ENCODE measurements at regions not wholly inside any gene's neighbourhood (a gene's known extent, or its start where the extent isn't known, plus 50 kb on each side); places are given as distances from the start of the nearest gene placed in this dataset.
"Not testable (repeated sequence)": the region's sequence is repeated elsewhere in the genome, so short reads cannot be mapped to it uniquely, and the experiment has no call there.

DNA sequence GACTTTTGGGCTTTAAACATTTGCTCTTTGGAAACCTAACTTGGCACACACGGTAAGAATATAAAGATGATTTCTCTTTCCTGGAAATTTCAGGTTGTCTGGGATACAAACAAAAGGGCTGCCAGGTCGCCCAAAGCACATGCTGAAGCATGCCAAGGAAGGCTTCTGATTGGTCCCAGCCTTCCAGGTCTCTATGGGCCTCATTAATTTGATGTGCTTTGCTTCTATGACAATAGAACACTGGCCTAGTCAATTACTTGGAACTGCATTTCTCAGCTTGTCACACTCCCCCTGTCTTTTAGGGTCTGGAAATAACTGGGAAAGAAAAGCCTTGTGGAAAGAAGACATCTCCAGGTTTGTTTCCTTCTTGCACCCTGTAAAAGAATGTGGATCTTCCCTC is 228.9 kb downstream of the ADCYAP1 start:
- no peak for DNase-seq (ENCODE audit: low read depth)

DNA sequence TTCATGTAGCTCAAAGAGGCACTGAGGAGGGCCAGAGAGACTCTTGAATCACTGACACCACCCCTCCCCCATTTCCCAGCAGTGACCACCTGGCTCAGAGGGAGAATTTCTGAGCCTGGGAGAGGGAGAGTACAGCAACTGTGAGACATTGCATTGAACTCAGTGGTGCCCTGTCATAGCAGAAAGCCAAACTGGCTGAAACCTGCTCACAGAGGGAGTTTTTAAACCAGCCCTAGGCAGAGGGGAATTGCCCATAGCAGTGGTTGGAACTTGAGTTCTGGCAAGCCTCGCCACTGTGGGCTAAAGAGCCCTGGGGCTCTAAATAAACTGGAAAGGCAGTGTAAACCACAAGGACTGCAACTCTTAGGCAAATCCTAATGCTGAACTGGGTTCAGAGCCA is 243.1 kb downstream of the ADCYAP1 start:
- no peak for DNase-seq (ENCODE audit: low read depth)

DNA sequence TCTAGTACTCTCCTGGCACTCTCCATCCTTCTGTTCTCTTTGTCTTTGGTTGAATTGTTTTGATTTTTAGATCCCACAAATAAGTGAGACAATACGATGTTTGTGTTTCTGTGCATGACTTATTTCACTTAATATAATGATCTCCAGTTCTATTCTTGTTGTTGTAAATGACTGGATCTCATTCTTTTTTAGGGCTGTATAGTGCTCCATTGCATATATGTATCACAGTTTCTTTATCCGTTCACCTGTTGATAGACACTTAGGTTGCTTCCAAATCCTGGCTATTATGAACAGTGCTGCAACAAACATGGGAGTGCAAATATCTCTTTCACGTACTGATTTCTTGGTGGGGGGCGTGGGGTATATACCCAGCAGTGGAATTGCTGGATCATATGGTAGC is 245.0 kb downstream of the ADCYAP1 start:
- DNase-seq (ENCODE audit: low read depth) = no peak

DNA sequence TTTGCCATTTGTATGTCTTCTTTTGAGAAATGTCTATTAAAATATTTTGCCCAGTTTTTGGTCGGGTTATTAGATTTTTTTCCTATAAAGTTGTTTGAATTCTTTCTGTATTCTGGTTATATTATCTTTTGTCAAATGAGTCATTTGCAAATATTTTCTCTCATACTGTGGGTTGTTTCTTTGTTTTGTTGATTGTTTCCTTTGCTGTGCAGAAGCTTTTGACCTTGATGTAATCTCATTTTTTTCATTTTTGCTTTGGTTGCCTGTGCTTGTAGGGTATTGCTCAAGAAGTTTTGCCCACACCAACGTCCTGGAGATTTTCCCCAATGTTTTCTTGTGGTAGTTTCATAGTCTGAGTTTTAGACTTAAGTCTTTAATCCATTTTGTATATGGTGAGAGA is 245.7 kb downstream of the ADCYAP1 start:
- DNase-seq (ENCODE audit: low read depth) = no peak

DNA sequence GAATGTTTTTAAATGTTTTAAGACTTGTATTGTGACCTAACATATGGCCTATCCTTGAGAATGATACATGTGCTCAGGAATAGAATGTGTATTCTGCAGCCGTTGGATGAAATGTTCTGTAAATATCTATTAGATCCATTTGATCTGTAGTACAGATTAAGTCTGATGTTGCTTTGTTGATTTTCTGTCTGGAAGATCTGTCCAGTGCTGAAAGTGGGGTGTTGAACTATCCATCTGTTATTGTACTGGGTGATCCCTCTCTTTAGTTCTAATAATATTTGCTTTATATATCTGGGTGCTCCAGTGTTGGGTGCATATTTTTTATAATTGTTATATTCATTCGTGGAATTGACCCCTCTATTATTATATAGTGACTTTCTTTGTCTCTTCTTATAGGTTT is 248.3 kb downstream of the ADCYAP1 start:
- not testable (repeated sequence) for DNase-seq (ENCODE audit: low read depth)

DNA sequence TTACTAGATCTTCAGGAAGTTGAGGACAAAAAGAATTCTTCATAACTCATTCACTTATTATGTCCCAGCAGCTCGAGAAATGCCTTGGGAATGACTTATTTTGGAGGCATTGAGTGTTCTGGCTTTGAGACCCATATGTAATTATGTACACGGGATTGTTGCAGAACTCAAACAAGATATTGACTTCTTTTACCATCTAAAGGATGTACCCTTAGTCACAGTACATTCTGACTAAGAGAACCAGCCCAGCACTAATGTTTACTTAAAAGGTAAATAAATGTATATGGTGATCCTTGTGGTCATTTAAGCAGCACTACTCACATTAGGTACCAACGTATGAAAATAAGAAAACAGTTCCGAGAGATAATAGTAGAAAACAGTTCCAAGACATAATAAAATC is 268.9 kb downstream of the ADCYAP1 start:
- DNase-seq (ENCODE audit: low read depth) = no peak

DNA sequence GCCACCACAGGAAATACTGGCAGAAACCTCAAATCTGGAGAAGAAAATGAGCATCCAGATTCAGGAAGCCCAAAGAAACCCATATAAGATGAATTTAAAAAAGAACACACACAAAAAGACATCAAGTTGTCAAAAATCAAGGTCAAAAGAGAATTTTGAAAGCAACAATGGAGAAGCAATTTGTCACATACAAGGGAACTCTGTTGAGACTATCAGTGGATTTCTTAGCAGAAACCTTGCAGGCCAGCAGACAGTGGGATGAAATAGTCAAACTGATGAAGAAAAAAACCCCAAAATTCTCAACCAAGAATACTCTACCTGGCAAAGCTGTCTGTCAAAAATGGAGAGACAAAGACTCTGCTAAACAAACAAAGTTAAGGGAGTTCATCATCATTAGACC is 272.6 kb downstream of the ADCYAP1 start:
- DNase-seq (ENCODE audit: low read depth) = no peak

DNA sequence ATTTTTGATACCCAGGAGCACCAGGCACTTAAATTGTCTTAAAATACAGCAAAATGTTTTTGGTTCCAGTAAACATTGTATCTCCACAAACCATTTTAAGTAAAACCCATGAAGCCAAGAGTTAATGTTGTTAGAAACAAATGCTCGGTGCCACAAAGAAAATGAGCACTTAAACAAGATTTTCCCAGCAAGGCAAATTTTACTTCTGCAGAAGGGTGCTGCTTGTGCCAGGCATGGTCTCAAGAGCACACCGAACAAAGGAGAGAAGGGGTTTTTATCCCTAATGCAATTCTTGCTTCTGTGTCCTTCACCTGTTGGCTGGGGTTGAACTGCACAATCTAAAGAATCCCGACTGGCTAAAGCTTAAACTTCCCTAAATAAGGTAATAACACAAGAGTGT is 286.7 kb downstream of the ADCYAP1 start:
- no peak for DNase-seq (ENCODE audit: low read depth)

DNA sequence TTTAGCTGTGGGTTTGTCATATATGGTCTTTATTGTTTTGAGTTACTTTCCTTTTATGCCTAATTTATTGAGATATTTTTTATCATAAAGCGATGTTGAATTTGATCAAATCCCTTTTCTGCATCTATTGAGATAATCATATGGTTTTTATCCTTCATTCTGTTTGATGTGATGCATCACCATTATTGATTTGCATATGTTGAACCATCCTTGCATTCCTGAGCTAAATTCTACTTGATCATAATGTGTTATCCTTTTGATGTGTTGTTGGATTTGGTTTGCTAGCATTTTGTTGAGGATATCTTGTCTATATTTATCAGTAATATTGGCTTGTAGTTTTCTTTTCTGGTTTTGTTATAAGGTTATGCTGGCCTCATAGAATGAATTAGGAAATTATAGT is 308.5 kb downstream of the ADCYAP1 start:
- no peak for DNase-seq (ENCODE audit: low read depth)

DNA sequence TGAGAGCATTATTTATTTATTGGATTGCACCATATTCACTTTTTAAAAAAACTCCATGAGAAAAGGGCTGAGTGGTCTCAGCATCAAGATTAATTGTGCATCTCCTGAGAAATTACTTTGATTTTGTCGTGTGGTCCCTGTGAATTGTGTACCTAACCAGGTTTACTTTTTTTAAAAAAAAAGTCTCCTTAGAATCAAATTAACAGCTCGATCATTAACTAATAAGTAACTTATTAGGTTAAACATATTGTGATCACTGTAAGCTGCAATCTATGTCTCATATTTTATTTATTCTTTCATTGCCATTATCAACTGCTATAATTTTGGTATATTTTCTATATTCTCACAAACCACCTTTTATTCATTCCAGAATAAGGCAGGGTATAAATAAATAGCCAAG is 318.2 kb downstream of the ADCYAP1 start:
- no peak for DNase-seq (ENCODE audit: low read depth)

DNA sequence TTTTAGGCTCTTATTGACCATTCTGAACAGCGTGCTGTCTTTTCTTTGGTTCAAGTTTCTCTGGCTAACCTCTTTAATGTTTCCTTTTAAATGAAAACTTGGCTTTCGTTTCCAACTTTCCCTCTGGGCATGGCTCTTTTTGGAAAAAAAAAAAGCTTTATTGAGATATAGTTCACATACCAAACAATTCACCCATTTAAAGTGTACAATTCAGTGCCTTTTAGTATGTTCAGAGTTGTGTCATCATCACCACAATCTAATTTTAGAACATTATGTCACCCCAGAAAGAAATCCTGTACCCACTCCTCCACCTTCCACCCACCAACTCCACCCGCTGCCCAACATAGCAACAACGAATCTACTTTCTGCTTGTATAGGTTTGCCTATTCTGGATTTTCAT is 322.4 kb downstream of the ADCYAP1 start:
- no peak for DNase-seq (ENCODE audit: low read depth)

DNA sequence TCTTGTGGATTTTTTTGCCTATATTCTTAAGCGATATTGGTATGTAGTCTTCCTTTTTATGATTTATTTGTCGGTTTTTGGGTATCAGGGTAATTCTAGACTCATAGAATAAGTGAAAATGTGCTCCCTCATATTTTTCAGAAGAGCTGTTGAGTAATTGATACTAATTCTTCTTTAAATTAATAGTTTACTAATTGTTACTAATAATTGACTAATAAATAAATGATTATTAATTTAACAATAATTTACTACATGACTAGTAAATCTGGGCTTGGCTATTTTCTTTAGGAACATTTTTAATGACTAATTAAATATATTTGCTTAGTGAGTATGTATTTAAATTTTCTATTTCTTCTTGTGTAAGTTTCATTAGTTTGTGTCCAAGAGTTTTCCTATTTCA is 325.0 kb downstream of the ADCYAP1 start:
- no peak for DNase-seq (ENCODE audit: low read depth)

DNA sequence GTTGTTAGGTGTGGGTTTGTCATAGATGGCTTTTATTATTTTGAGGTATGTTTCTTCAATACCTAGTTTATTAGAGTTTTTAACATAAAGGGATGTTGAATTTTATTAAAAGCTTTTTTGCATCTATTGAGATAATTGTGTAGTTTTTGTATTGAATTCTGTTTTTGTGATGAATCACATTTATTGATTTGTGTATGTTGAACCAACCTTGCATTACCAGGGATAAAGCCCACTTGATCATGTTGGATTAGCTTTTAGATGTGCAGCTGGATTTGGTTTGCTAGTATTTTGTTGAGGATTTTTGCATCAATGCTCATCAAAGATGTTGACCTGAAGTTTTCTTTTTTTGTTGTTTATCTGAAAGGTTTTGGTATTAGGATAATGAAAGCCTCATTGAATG is 328.2 kb downstream of the ADCYAP1 start:
- DNase-seq (ENCODE audit: low read depth) = no peak

DNA sequence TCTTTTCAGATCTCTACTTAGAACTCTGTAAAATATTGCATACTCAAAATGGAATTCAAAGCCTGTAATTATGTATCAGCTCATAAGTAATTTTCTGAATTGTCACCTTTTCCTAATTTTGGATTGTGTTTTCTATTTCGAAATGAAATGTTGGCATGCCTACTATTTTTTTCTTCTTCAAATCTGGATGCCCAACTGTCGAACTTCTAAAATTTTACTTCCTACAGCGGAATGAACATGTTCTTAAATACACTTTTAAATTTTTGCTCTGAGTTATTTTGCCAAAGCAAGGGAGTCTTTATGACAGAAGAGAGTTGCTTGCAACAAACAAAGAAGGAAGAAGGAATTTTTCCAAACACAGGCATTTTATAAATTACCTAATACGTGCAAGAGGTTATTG is 336.0 kb downstream of the ADCYAP1 start:
- DNase-seq (ENCODE audit: low read depth) = no peak

DNA sequence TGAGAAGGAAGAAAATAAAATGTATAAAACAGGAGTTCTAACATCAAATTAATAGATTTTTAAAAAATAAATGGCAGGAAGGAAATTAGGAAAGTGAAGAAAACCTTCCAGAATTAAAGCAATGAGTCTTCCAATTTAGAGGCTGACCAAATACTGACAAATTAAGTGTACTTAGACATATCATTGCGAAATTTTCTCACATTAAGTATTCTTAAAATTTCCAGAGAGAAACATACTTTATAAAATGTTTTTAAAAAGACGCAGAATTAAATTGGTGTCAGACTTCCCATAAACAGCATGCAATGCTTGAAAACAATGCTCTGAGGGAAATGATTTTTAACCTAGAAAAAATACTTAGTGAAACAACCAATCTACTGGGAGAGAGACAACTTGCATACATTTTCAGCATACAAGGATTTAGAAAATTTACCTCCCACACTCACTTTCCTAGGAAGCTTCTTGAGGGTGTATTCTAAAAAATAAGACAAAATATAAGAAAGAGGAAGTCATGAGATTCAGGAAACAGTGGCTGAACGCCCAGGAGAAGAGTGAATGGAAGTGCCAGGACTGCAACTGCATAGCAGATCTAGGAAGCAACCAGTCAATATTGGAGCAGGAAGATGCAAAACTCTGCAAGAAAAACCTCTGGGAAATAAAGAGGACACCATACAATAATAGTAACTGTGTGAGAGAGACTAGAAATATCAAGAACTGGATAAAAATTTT is 339.9 kb downstream of the ADCYAP1 start:
- DNase-seq (ENCODE audit: low read depth) = no peak

DNA sequence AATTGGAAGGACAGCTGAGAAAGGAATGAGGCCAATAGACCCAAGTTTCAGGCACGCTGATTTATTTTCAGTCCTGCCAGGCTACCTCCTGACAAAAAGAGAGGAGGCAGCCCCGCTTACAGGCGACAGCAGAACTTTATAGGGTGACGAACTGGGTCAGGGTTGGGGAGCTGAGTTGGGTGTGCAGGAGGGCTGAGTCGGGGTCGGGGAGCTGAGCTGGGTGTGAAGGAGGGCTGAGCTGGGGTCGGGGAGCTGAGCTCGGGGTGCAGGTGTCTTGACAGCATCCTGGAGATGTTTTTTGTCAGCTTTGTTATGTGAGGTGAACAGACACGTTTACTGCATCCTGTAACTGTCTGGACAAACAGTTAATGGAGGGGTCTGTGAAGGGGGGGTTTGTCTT is 342.2 kb downstream of the ADCYAP1 start:
- DNase-seq (ENCODE audit: low read depth) = no peak

DNA sequence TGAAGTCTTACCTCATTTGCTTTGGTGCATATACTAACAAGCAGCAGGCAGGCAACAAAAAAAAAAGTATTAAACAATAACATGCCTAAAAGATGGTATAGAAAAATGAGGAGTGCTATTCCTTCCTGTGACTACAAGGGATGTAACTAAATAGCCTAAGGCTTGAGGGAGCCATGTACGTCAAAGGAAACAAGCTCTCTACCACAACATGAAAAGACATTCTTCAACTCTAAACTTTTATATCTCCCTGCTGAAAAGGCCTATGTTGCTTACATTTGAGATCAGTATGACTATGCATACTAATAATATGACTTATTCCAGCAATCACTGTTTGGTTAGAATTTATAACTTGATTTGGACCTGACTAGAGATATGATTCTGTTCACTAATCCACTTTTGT is 347.9 kb downstream of the ADCYAP1 start:
- DNase-seq (ENCODE audit: low read depth) = no peak

DNA sequence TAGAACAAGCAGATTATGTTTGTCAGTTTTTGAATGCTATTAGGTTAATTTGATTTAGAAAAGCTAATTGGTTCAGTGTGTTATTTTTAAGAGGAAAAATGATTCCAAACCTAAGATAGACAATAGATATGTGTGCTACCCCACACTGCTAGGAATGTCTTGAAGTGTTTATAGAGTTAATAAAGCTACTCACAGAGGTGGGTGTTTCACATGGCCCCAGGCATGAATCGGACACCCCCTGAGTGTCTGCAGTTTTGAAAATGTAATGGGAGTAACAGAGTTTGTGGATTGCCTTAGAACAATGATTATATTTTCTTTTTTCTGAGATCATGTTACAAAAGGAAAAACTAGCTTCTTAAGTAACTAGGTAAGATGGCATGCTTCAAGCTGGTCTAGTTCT is 348.3 kb downstream of the ADCYAP1 start:
- DNase-seq (ENCODE audit: low read depth) = no peak

DNA sequence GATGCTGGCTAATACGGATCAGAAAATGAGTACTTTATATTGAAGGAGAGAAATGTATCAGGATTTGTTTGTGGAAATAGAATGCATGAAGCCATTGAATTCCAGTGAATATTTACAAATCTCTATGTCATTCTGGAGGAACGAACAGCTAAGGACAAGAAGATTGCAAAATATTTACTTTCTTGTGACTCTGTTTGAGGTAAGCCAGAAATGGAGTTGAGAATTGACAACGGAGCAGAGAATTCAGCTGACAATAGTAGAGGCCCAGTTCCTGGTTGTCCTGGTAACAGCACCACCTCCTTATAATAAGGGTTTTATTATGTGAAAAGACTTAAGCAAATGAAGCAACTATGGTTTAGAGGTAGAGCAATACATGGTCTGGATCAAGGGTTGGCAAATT is 349.2 kb downstream of the ADCYAP1 start:
- no peak for DNase-seq (ENCODE audit: low read depth)

DNA sequence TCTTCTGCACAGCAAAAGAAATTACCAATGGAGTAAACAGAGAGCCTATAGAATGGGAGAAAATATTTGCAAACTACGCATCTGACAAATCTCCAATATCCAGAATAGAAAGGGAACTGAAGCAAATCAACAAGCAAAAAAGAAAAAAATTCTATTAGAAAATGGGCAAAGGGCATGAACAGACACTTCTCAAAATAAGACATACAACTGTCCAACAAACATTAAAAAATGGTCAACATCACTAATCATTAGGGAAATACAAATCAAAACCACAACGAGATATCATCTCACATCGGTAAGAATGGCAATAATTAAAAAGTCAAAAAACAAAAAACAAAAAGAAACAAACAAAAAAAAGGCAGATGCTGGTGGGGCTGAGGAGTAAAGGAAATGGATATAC is 356.4 kb downstream of the ADCYAP1 start:
- no peak for DNase-seq (ENCODE audit: low read depth)

DNA sequence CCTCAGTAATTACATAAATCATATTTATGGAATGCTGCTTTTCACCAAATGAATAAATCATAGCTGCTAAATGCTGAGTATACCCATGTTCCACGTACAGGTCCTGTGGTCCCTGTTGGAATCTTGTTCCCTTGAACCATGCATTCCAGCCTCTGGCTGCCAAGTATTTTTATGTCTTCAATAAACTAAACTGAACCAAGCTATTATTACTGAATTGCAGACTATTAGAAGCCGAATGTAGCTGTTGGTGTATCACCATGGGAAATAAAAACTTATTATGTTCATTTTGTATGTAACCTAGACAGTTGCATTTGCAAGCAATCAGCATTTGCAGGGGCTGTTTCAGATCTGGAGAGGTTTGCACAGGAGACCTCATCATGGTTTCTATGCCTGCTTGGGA is 362.4 kb downstream of the ADCYAP1 start:
- no peak for DNase-seq (ENCODE audit: low read depth)

DNA sequence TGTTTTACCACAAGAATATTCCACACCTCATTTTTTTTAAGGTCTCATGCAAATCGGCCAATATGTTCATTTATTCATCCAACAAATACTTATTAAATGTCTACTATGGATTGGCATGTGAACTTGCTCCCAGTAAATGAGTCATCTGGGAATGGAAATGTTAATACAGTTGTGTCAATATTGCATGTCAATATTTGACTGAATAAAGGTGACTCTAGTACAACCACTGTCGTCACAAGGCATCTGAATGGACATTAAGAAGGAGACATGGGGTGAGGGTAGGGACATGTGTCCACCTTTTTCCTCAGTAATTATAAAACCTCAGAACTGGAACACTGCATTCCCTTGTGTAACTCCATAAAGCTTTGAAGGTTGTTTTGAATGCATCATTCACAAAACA is 365.4 kb downstream of the ADCYAP1 start:
- no peak for DNase-seq (ENCODE audit: low read depth)

DNA sequence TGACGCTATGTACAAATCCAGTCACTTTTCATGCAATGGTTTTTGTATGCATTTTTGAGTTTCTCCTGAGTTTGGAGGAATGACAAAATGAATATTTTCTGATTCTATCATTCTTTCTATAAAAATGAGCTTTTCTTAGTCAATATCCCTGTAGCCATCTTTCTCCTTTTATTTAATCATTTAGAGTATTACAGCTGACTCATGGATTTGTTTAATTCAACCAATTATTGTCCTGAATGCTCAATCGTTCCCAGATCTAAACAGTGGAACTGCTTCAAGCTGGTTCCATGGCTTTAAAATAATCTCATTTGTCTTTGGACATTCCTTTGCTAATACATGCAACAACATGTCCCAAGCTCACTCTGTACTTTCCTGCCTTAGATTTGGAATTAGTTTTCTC is 368.8 kb downstream of the ADCYAP1 start:
- no peak for DNase-seq (ENCODE audit: low read depth)

DNA sequence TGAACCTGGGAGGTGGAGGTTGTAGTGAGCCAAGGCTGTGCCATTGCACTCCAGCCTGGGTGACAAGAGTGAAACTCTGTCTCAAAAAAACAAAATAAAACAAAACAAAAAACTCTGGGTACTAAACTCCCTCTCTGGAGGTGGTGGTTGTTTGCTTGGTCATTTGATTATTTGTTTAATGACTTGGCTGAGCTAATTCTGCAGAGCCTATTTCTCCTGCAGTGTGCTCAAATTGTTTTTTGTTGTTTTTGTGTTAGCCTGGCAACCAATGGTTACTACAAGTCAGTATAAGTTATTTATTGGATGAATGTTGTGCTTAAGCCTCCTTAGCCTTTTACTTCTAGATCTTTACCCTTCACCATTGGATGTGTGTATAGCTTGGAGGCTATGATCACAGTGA is 387.5 kb downstream of the ADCYAP1 start:
- DNase-seq (ENCODE audit: low read depth) = no peak

DNA sequence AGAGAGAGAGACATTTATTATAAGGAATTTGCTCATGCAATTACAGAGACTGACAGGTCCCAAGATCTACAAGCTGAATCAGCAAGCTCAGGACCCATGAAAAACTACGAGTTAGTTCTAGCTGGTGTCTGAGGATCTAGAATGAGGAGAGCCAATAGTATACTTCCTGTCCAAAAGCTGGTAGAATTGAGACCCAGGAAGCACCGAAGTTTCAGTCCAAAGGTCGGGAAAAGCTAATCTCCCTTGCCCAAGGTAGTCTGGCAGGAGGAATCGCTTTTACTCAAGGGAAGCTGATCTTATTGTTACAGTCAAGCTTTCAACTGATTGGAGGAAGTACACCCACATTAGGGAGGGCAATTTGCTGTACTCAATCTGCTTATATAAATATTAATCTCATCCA is 389.6 kb downstream of the ADCYAP1 start:
- DNase-seq (ENCODE audit: low read depth) = no peak

Measured in stromal cell of bone marrow (primary cell).